ENCODE measurements at regions not wholly inside any gene's neighbourhood (a gene's known extent, or its start where the extent isn't known, plus 50 kb on each side); places are given as distances from the start of the nearest gene placed in this dataset.

GRCh38 chr6:121581327-121581726 lies 145.9 kb downstream of the GJA1 start:
- TF ChIP-seq CTCF (tag by site-specific recombination; IDR thresholded peaks at IDR 0.05) (no peak), MYNN (tag by site-specific recombination; IDR thresholded peaks at IDR 0.05; ENCODE audit: borderline replicate concordance) (no peak), ZNF777 (tag by site-specific recombination; IDR thresholded peaks at IDR 0.05; ENCODE audit: borderline replicate concordance) (no peak), TRIM28 (IDR thresholded peaks at IDR 0.05; ENCODE audit: borderline replicate concordance, low read length) (no peak), ZNF473 (tag by site-specific recombination; IDR thresholded peaks at IDR 0.05) (no peak), TSHZ1 (tag by site-specific recombination; IDR thresholded peaks at IDR 0.05; ENCODE audit: borderline replicate concordance) (no peak), ZNF18 (tag by site-specific recombination; IDR thresholded peaks at IDR 0.05) (no peak), ZNF16 (tag by site-specific recombination; IDR thresholded peaks at IDR 0.05; ENCODE audit: low read depth) (no peak), ZBTB21 (tag by site-specific recombination; IDR thresholded peaks at IDR 0.05) (no peak), HOXA7 (CRISPR knock-in tag; IDR thresholded peaks at IDR 0.05; ENCODE audit: borderline replicate concordance) (no peak), ZBTB7A (tag by site-specific recombination; IDR thresholded peaks at IDR 0.05; ENCODE audit: low read depth) (no peak)
- TF ChIP-seq, protein P1, sequence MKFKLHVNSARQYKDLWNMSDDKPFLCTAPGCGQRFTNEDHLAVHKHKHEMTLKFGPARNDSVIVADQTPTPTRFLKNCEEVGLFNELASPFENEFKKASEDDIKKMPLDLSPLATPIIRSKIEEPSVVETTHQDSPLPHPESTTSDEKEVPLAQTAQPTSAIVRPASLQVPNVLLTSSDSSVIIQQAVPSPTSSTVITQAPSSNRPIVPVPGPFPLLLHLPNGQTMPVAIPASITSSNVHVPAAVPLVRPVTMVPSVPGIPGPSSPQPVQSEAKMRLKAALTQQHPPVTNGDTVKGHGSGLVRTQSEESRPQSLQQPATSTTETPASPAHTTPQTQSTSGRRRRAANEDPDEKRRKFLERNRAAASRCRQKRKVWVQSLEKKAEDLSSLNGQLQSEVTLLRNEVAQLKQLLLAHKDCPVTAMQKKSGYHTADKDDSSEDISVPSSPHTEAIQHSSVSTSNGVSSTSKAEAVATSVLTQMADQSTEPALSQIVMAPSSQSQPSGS (tag by site-specific recombination; IDR thresholded peaks at IDR 0.05; ENCODE audit: low read depth): no peak
